Right lobe of liver (tissue), 4 donors: ENCODE measurements at regions not wholly inside any gene's neighbourhood (a gene's known extent, or its start where the extent isn't known, plus 50 kb on each side); places are given as distances from the start of the nearest gene placed in this dataset.

ENCODE experiments used
- POLR2A ChIP-seq: fragments of 450-650 bp; IDR thresholded peaks from one replicate; pipeline ENCODE4 v1.6.1; 2017; ENCODE audit warnings: antibody characterized with exemption, mild to moderate bottlenecking
- TF ChIP-seq, protein P1 (sequence below), 4 donors: fragments of 200-600 bp in 3 of 4; fragments of 450-650 bp in 1 of 4; IDR thresholded peaks; one replicate each; pipeline versions ENCODE4 v1.5.1 to v1.8.0; 2016 to 2022; ENCODE audit warnings: antibody characterized with exemption in 4 of 4, mild to moderate bottlenecking in 2 of 4
- donor health status: DM: no; HTN: no; CAD: no.
- donor health status: DM: no; HTN: no; CAD: no.
- donor health status: DM: no; HTN: yes; CAD: no.

DNA sequence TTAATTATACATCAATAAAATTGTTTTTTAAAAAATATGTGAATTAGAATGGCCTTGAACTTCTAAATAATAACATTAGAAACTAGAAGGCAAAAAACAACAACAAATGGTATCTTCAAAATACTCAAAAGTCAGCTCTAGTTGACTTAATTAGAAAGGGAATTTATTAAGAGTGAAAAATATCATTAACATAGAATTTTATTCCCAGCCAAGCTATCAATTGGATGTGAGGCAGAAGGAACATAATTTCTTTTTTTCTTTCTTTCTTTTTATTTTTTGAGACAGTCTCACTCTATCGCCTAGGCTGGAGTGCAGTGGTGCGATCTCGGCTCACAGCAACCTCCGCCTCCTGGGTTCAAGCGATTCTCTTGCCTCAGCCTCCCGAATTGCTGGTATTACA is 51.2 kb upstream of the CAPZB start:
- no peak for TF ChIP-seq POLR2A
- TF ChIP-seq, protein P1, sequence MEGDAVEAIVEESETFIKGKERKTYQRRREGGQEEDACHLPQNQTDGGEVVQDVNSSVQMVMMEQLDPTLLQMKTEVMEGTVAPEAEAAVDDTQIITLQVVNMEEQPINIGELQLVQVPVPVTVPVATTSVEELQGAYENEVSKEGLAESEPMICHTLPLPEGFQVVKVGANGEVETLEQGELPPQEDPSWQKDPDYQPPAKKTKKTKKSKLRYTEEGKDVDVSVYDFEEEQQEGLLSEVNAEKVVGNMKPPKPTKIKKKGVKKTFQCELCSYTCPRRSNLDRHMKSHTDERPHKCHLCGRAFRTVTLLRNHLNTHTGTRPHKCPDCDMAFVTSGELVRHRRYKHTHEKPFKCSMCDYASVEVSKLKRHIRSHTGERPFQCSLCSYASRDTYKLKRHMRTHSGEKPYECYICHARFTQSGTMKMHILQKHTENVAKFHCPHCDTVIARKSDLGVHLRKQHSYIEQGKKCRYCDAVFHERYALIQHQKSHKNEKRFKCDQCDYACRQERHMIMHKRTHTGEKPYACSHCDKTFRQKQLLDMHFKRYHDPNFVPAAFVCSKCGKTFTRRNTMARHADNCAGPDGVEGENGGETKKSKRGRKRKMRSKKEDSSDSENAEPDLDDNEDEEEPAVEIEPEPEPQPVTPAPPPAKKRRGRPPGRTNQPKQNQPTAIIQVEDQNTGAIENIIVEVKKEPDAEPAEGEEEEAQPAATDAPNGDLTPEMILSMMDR (IDR thresholded peaks at IDR 0.05) = no peak
